ENCODE measurements at regions not wholly inside any gene's neighbourhood (a gene's known extent, or its start where the extent isn't known, plus 50 kb on each side); places are given as distances from the start of the nearest gene placed in this dataset.

GRCh38 chr1:4932311-4933030 is 278.1 kb downstream of the AJAP1 start:
- no peak for ATAC-seq

- ATAC-seq, result no peak
These were observed 277.1 kb downstream of the AJAP1 start for GRCh38 chr1:4931486-4931885.

- ATAC-seq, result no peak
These were observed 273.8 kb downstream of the AJAP1 start for GRCh38 chr1:4928186-4928585.

DNA sequence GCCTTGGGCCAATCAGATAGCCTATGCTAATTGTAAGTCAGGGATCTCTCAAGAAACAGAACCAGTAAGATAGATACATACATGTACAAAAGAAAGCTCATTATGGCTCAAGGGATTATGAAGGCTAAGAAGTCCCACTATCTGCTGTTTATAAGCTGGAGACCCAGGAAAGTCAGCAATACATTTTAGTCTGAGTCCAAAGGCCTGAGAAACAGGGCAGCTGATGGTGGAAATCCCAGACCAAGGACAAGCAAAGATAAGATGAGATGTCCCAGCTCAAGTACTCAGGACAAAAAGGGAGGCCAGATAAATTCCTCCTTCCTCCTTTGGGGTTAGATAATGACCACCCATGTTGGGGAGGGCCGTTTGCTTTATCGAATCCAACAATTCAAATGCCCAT is 269.9 kb downstream of the AJAP1 start:
- ATAC-seq, result no peak

GRCh38 chr1:4916610-4917009 is 262.2 kb downstream of the AJAP1 start:
- no peak for ATAC-seq

DNA sequence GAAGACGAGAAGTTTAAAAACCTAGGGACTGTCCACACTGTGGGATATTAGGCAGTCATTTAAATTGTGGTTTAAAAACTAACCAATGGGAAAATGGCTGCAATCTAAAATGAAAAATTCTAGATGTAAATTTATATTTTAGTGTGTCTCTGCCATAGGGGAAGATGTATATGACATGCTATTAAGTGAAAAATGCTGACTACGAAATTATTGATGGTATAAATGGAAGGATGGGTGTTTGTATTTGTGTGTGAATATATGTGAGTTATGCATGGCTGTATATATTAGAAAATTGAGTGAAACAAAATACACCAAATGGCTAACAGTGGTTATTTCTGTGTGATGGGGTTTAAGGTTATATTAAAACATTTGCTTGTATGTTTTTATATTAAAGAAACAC is 260.7 kb downstream of the AJAP1 start:
- ATAC-seq, result no peak

DNA sequence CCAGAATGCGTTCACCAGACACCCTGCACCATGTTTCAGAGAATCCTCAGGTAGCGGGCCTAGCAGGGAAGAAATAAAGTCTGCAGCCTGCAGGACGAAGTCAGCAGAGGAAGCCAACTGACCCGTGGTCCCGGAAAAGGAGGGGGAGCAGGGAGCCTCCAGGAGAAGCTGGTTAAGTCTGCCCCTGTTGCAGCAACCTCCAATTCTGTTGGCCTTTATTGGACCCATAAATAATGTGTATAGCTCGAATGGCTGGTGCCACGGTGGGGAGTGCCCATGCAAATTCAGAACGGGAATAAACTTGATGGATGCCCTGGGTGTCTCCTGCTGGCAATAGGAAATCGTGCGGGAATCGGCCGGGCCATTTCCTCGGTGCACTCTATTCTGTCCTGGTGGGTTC is 254.1 kb downstream of the AJAP1 start:
- ATAC-seq, result no peak

DNA sequence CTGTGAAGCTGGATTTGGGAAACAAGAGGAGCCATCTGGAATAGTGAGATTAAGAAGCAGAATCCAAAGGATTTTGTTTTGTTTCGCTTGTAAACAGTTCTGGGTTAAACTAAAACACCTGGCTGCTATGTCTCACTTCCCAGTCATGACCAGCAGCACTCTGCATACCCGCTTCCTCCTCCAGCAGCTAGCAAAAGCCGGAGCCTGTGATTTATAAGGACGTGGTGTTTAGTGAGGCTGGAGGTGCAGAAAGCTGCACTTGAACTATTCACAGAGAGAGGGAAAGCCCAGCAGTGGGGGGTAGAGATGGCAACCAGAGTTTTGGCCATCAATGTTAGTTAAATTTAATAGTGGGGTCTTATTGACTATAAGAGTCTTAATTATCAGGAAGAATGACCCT is 240.2 kb downstream of the AJAP1 start:
- no peak for ATAC-seq

DNA sequence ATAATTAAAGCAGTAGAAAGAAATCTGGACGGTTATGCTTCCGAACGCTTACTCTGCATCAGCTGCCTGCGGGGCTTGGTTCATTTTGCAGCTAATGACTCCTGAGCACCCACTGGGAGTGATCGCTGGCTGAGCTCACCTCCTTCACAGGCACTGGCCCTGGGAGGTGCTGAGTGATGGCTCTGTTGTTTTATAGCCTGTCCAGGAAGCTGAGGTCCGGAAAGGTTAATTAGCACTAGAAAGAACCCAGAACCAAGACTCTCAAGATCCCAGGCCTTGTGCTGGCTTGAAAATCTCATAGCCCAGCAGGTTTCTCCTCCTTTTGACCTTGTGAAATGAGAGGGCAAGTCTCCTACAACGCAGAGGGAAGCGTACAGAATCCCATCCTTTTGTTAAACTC is 226.2 kb downstream of the AJAP1 start:
- ATAC-seq, result no peak

DNA sequence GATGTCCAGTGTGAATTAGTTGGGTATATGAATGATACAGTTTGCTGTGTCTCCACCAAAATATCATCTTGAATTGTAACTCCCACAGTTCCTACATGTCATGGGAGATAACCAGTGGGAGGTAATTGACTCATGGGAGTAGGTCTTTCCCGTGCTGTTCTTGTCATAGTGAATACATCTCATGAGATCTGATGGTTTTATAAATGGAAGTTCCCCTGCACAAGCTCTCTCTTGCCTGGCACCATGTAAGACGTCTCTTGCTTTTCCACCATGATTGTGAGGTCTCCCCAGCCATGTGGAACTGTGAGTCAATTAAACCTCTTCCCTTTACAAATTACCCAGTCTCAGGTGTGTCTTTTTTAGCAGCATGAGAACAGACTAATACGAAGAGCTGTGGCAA is 223.0 kb downstream of the AJAP1 start:
- ATAC-seq, result no peak

DNA sequence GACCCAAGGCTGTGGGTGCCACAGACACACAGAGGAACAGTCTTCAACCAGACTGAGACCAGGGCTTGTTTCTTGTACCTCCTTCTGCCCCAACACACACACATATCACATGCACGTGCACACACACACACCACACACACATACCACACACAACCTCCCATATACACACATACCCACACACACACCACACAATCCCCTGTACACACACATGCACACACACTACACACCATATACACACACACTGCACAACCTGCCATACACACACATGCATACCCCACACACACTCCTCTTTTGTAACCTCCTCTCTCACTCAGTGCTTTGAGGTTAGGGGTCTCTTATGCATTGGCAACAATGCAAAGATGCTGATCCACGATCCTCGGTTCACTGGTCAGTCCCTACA is 217.0 kb downstream of the AJAP1 start:
- ATAC-seq, result no peak

DNA sequence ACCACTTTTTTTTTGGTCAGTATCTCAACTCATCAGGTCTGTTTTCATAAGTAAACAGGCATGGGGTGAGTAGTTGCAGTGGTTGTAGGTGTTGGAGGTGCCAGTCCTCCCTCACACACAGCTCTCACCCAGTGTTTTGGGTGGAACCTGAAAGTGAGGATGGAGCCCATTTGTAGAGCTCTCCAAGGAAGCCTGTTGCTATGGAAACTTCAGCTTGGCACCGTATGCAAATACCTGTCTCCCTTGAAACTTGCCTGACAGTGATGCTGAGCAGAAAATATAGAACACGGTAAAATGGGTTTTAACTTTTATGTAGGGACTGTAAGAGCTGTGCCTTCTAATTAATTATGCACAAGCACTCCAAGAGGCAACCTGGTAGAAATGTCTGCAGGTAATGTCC is 214.1 kb downstream of the AJAP1 start:
- no peak for ATAC-seq

DNA sequence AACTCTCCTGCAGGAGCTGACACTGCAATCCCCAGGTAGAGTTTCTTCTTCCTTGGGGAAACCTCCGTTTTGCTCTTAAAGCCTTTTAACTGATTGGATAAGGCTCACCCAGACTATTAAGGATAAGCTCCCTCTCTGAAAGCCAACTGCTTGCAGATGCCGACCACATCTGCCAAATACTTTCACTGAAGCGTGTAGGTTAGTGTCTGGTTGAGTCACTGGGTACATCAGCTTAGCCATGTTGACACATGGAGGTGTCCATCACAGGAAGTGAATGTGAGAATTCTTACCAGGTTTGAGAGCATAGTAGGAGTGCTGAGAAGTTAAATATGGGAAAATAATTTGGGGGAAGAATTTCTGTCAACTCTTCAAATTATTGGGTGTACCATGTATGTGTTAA is 202.0 kb downstream of the AJAP1 start:
- no peak for ATAC-seq

DNA sequence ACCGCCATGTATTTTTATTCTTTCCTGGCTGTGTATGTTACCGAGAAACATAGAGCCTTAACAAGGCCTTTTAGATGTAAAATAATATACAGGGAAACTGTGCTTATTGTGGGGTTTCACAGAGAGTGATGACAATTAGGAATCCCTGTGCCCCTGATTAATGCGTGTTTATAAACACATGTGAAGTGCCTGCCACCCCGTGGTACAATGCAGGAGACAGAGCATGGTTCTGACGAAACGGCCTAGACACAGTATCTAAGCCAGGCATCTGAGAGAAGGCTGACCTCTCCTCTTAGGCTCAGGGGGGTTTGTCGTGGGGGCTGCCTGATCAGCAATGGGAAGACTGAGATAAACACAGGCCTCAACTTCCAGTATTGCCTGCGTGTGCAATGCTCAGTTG is 200.0 kb downstream of the AJAP1 start:
- no peak for ATAC-seq

GRCh38 chr1:4853904-4854303 is 199.5 kb downstream of the AJAP1 start:
- ATAC-seq, result no peak

GRCh38 chr1:4851385-4852065 is 197.1 kb downstream of the AJAP1 start:
- no peak for ATAC-seq

- ATAC-seq, result no peak
These were observed 194.0 kb downstream of the AJAP1 start for GRCh38 chr1:4848431-4848830.

GRCh38 chr1:4847711-4848110 is 193.3 kb downstream of the AJAP1 start:
- no peak for ATAC-seq
